NB4 (cell line): ENCODE measurements at regions not wholly inside any gene's neighbourhood (a gene's known extent, or its start where the extent isn't known, plus 50 kb on each side); places are given as distances from the start of the nearest gene placed in this dataset.

Source experiments
- MYC ChIP-seq: IDR thresholded peaks from 2 replicates; pipeline ENCODE4 v1.6.1; 2011; ENCODE audit warnings: low read depth, low read length
- POLR2A ChIP-seq: IDR thresholded peaks from 2 replicates; pipeline ENCODE4 v1.6.1; 2011; ENCODE audit warnings: mild to moderate bottlenecking; ENCODE audit not compliant: insufficient read length; ENCODE audit errors: extremely low read depth
- TF ChIP-seq, protein P1 (sequence below): IDR thresholded peaks from one replicate; pipeline ENCODE4 v1.5.1; 2012; ENCODE audit warnings: low read depth, low read length
- TF ChIP-seq, protein P2 (sequence below): IDR thresholded peaks from 2 replicates; pipeline ENCODE4 v1.6.1; 2011; ENCODE audit warnings: low read depth, low read length

DNA sequence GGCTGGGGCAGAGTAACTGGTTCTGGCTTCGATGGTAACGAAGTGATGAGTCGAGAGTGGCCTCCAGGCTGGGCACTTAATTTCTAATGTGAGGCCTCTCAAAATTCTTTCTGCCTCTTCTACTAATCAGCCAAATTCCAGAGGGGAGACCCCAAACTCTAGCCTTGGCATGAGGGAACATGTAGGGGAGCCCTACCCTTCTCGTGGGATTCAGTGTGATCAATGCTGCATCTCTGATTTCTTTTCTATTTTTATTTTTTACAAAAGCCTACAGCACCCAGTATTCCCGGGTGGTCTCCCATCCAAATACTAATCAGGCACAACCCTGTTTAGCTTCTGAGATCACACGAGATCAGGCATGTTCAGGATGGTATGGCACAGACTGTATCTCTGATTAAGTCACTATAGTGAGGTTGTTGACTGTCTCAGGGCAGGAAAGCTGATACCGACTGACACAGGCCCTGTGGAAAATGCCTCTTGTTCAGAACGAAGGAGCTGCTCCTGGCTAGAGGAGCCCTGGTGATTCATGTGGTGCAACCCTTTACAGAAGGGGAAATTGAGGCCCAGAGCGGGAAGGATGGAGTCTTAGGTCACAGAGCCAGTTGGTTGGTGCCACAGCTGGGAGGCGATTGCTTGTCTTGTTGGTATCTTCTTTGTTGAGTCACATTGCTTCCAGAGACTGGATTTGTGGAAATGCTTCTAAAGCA is 126.3 kb upstream of the HS6ST1 start:
- TF ChIP-seq, protein P1, sequence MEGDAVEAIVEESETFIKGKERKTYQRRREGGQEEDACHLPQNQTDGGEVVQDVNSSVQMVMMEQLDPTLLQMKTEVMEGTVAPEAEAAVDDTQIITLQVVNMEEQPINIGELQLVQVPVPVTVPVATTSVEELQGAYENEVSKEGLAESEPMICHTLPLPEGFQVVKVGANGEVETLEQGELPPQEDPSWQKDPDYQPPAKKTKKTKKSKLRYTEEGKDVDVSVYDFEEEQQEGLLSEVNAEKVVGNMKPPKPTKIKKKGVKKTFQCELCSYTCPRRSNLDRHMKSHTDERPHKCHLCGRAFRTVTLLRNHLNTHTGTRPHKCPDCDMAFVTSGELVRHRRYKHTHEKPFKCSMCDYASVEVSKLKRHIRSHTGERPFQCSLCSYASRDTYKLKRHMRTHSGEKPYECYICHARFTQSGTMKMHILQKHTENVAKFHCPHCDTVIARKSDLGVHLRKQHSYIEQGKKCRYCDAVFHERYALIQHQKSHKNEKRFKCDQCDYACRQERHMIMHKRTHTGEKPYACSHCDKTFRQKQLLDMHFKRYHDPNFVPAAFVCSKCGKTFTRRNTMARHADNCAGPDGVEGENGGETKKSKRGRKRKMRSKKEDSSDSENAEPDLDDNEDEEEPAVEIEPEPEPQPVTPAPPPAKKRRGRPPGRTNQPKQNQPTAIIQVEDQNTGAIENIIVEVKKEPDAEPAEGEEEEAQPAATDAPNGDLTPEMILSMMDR: no peak
- TF ChIP-seq POLR2A (no peak), MYC (no peak)
- TF ChIP-seq, protein P2, sequence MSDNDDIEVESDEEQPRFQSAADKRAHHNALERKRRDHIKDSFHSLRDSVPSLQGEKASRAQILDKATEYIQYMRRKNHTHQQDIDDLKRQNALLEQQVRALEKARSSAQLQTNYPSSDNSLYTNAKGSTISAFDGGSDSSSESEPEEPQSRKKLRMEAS: no peak
